ENCODE measurements at regions not wholly inside any gene's neighbourhood (a gene's known extent, or its start where the extent isn't known, plus 50 kb on each side); places are given as distances from the start of the nearest gene placed in this dataset.

- Histone ChIP-seq H2AFZ (ENCODE audit: low read length) (no peak overlapping the region), H3K36me3 (ENCODE audit: insufficient read depth, low read length) (no peaks in the 10 kb centered on the region)
- TF ChIP-seq EZH2phosphoT487 (IDR thresholded peaks at IDR 0.05; ENCODE audit: borderline replicate concordance), result no peak
Measured at GRCh38 chr1:59165353-59165752, 131.5 kb upstream of the FGGY start.

GRCh38 chr1:59169703-59170102 lies 127.2 kb upstream of the FGGY start:
- H3K9me3 ChIP-seq (ENCODE audit: insufficient read depth, low read depth, low read length), result no peaks in the 10 kb centered on the region
- no peaks in the 10 kb centered on the region for H3K36me3 ChIP-seq (ENCODE audit: insufficient read depth, low read length)
- H3K27me3 ChIP-seq (ENCODE audit: insufficient read depth, low read length, poor library complexity, severe bottlenecking), result no peaks in the 10 kb centered on the region
- no peak overlapping the region for H3K4me2 ChIP-seq (ENCODE audit: low read depth, low read length, poor library complexity, severe bottlenecking)
- no peaks in the 10 kb centered on the region for H3F3A ChIP-seq (ENCODE audit: low read depth)
- no peak overlapping the region for H3K9ac ChIP-seq (ENCODE audit: low read depth, low read length, poor library complexity, severe bottlenecking)
- H4K20me1 ChIP-seq (ENCODE audit: insufficient read depth, low read length, poor library complexity, severe bottlenecking), result no peaks in the 10 kb centered on the region
- no peaks in the 10 kb centered on the region for H3K4me1 ChIP-seq (ENCODE audit: insufficient read depth, low read length, poor library complexity, severe bottlenecking)
- H3K9me2 ChIP-seq (replicated peaks; ENCODE audit: low read depth, low read length), result no peaks in the 10 kb centered on the region
- no peaks in the 10 kb centered on the region for H3K79me2 ChIP-seq (ENCODE audit: insufficient read depth, low read length)
- no peak for TF ChIP-seq CTCF (conservative IDR thresholded peaks at IDR 0.05; ENCODE audit: low read length)
- no peak for TF ChIP-seq EZH2phosphoT487 (IDR thresholded peaks at IDR 0.05; ENCODE audit: borderline replicate concordance)
- no peak overlapping the region for H3K4me3 ChIP-seq (ENCODE audit: low read length, poor library complexity, severe bottlenecking)
- H2AFZ ChIP-seq (ENCODE audit: low read length), result no peak overlapping the region

More at GRCh38 chr1:59165353-59165752, 131.5 kb upstream of the FGGY start:
- Histone ChIP-seq H3K4me1 (ENCODE audit: insufficient read depth, low read length, poor library complexity, severe bottlenecking) (peaks cover 8% of the 10 kb centered on the region), H3K27me3 (ENCODE audit: insufficient read depth, low read length, poor library complexity, severe bottlenecking) (no peaks in the 10 kb centered on the region), H4K20me1 (ENCODE audit: insufficient read depth, low read length, poor library complexity, severe bottlenecking) (no peaks in the 10 kb centered on the region), H3K79me2 (ENCODE audit: insufficient read depth, low read length) (no peaks in the 10 kb centered on the region), H3F3A (ENCODE audit: low read depth) (no peaks in the 10 kb centered on the region), H3K4me3 (ENCODE audit: low read length, poor library complexity, severe bottlenecking) (no peak overlapping the region), H3K9me2 (replicated peaks; ENCODE audit: low read depth, low read length) (no peaks in the 10 kb centered on the region), H3K4me2 (ENCODE audit: low read depth, low read length, poor library complexity, severe bottlenecking) (no peak overlapping the region), H3K9me3 (ENCODE audit: insufficient read depth, low read depth, low read length) (no peaks in the 10 kb centered on the region), H3K9ac (ENCODE audit: low read depth, low read length, poor library complexity, severe bottlenecking) (no peak overlapping the region)

- H2AFZ ChIP-seq (ENCODE audit: low read length), result no peak overlapping the region
- no peaks in the 10 kb centered on the region for H3K27me3 ChIP-seq (ENCODE audit: insufficient read depth, low read length, poor library complexity, severe bottlenecking)
- H3K36me3 ChIP-seq (ENCODE audit: insufficient read depth, low read length), result no peaks in the 10 kb centered on the region
- no peaks in the 10 kb centered on the region for H3F3A ChIP-seq (ENCODE audit: low read depth)
- H3K9ac ChIP-seq (ENCODE audit: low read depth, low read length, poor library complexity, severe bottlenecking), result no peak overlapping the region
- no peaks in the 10 kb centered on the region for H3K4me1 ChIP-seq (ENCODE audit: insufficient read depth, low read length, poor library complexity, severe bottlenecking)
- H3K9me3 ChIP-seq (ENCODE audit: insufficient read depth, low read depth, low read length), result no peaks in the 10 kb centered on the region
- H4K20me1 ChIP-seq (ENCODE audit: insufficient read depth, low read length, poor library complexity, severe bottlenecking), result no peaks in the 10 kb centered on the region
- H3K79me2 ChIP-seq (ENCODE audit: insufficient read depth, low read length), result no peaks in the 10 kb centered on the region
- H3K9me2 ChIP-seq (replicated peaks; ENCODE audit: low read depth, low read length), result no peaks in the 10 kb centered on the region
- no peak overlapping the region for H3K4me2 ChIP-seq (ENCODE audit: low read depth, low read length, poor library complexity, severe bottlenecking)
- no peak for TF ChIP-seq CTCF (conservative IDR thresholded peaks at IDR 0.05; ENCODE audit: low read length)
- TF ChIP-seq EZH2phosphoT487 (IDR thresholded peaks at IDR 0.05; ENCODE audit: borderline replicate concordance), result no peak
- no peak overlapping the region for H3K4me3 ChIP-seq (ENCODE audit: low read length, poor library complexity, severe bottlenecking)
Measured at GRCh38 chr1:59170659-59171058, 126.2 kb upstream of the FGGY start.

- Histone ChIP-seq H3K4me3 (ENCODE audit: low read length, poor library complexity, severe bottlenecking) (no peak overlapping the region), H3K4me2 (ENCODE audit: low read depth, low read length, poor library complexity, severe bottlenecking) (no peak overlapping the region), H3K9me3 (ENCODE audit: insufficient read depth, low read depth, low read length) (no peaks in the 10 kb centered on the region), H3K36me3 (ENCODE audit: insufficient read depth, low read length) (no peaks in the 10 kb centered on the region), H4K20me1 (ENCODE audit: insufficient read depth, low read length, poor library complexity, severe bottlenecking) (no peaks in the 10 kb centered on the region), H3K4me1 (ENCODE audit: insufficient read depth, low read length, poor library complexity, severe bottlenecking) (no peaks in the 10 kb centered on the region), H3K27me3 (ENCODE audit: insufficient read depth, low read length, poor library complexity, severe bottlenecking) (no peaks in the 10 kb centered on the region), H3K79me2 (ENCODE audit: insufficient read depth, low read length) (no peaks in the 10 kb centered on the region), H3K9me2 (replicated peaks; ENCODE audit: low read depth, low read length) (no peaks in the 10 kb centered on the region), H3F3A (ENCODE audit: low read depth) (no peaks in the 10 kb centered on the region), H2AFZ (ENCODE audit: low read length) (no peak overlapping the region), H3K9ac (ENCODE audit: low read depth, low read length, poor library complexity, severe bottlenecking) (no peak overlapping the region)
- TF ChIP-seq EZH2phosphoT487 (IDR thresholded peaks at IDR 0.05; ENCODE audit: borderline replicate concordance) (no peak), CTCF (conservative IDR thresholded peaks at IDR 0.05; ENCODE audit: low read length) (no peak)
Measured at GRCh38 chr1:59171788-59172187, 125.1 kb upstream of the FGGY start.

All from Loucy (cell line).